ENCODE measurements at regions not wholly inside any gene's neighbourhood (a gene's known extent, or its start where the extent isn't known, plus 50 kb on each side); places are given as distances from the start of the nearest gene placed in this dataset.
"Not testable (repeated sequence)": the region's sequence is repeated elsewhere in the genome, so short reads cannot be mapped to it uniquely, and the experiment has no call there.

DNA sequence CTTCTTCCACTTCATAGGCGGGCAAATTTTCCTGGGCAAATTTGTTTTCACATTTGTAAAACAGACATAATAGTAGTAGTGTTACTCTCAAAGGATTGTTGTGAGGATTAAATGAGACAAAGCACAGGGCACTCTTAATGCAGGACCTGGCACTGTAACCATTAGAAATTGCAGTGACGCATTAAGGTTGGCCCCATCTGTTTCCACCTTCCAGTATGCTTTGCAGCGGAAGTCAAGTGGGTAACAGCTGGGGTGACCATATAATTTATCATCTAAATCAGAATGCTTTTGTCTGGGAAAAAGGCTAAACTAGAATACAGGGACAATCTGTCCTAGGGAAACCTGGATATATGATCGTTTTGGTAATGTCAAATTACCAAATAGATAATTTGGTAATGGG lies 132.5 kb upstream of the CACHD1 start:
- no peaks in the 10 kb centered on the region for H3K27me3 ChIP-seq (ENCODE audit: insufficient read depth, low read length)
- no peak overlapping the region for H3K27ac ChIP-seq (ENCODE audit: low read depth, low read length)
- 82% methylated on average over 4 of the region's 4 CpGs for WGBS
- H3K9me3 ChIP-seq (ENCODE audit: insufficient read depth, low read depth, low read length) = no peaks in the 10 kb centered on the region
- no peak overlapping the region for H3K4me3 ChIP-seq (ENCODE audit: low read length)
- no peaks in the 10 kb centered on the region for H3K36me3 ChIP-seq (ENCODE audit: insufficient read depth, low read length)
- H3K9ac ChIP-seq (ENCODE audit: low read depth, low read length) = no peak overlapping the region
- no peaks in the 10 kb centered on the region for H3K4me1 ChIP-seq (ENCODE audit: insufficient read depth, low read length)

DNA sequence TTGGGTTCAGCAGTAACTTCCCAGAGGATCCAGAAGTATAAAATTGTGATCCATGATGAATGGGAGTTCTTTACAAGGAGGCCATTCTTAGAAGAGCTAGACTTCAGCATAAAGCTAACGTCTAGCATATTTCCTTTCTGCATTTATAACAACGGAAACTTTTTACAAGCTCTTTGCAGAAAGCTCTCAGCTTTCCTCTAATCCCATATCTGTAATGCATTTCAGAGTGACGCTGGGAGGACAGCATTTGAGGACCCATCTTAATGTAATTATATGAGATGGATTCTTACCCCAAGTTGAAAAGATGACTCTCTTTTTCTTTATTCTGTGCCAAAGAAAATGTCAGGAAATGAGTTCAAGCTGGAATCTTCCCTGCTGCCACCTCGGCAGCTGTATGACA lies 132.0 kb upstream of the CACHD1 start:
- no peak overlapping the region for H3K9ac ChIP-seq (ENCODE audit: low read depth, low read length)
- WGBS = 95% methylated on average over 4 of the region's 4 CpGs
- H3K27ac ChIP-seq (ENCODE audit: low read depth, low read length) = no peak overlapping the region
- H3K4me3 ChIP-seq (ENCODE audit: low read length) = no peak overlapping the region
- no peaks in the 10 kb centered on the region for H3K9me3 ChIP-seq (ENCODE audit: insufficient read depth, low read depth, low read length)
- H3K36me3 ChIP-seq (ENCODE audit: insufficient read depth, low read length) = no peaks in the 10 kb centered on the region
- peaks cover 1% of the 10 kb centered on the region; the same call in 1 of the 2 replicates for H3K4me1 ChIP-seq (ENCODE audit: insufficient read depth, low read length)
- no peaks in the 10 kb centered on the region for H3K27me3 ChIP-seq (ENCODE audit: insufficient read depth, low read length)

DNA sequence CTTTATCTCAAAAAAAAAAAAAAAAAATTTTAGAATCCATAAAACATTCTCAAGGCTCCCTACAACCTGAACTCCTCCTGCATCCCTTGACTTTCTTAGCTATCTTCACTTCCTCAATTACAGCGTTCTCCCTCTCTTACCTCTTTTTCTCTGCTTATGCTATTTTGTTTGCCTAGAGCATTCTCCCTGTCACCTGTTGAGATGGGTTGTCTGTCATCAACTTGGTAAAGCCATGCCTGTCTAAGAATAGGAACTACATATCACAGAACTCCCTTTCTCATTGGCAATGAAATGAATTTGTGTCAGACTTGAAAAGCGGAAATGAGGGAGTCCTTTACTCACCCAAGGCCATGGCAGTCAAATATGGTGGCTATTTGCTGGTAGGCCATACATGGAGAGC lies 129.6 kb upstream of the CACHD1 start:
- Histone ChIP-seq H3K4me3 (ENCODE audit: low read length) (no peak overlapping the region), H3K4me1 (ENCODE audit: insufficient read depth, low read length) (peaks cover 13% of the 10 kb centered on the region; the same call in 1 of the 2 replicates), H3K36me3 (ENCODE audit: insufficient read depth, low read length) (no peaks in the 10 kb centered on the region), H3K27ac (ENCODE audit: low read depth, low read length) (no peak overlapping the region), H3K27me3 (ENCODE audit: insufficient read depth, low read length) (no peaks in the 10 kb centered on the region), H3K9me3 (ENCODE audit: insufficient read depth, low read depth, low read length) (no peaks in the 10 kb centered on the region), H3K9ac (ENCODE audit: low read depth, low read length) (no peak overlapping the region)
- WGBS = 92% methylated on average over 2 of the region's 2 CpGs

DNA sequence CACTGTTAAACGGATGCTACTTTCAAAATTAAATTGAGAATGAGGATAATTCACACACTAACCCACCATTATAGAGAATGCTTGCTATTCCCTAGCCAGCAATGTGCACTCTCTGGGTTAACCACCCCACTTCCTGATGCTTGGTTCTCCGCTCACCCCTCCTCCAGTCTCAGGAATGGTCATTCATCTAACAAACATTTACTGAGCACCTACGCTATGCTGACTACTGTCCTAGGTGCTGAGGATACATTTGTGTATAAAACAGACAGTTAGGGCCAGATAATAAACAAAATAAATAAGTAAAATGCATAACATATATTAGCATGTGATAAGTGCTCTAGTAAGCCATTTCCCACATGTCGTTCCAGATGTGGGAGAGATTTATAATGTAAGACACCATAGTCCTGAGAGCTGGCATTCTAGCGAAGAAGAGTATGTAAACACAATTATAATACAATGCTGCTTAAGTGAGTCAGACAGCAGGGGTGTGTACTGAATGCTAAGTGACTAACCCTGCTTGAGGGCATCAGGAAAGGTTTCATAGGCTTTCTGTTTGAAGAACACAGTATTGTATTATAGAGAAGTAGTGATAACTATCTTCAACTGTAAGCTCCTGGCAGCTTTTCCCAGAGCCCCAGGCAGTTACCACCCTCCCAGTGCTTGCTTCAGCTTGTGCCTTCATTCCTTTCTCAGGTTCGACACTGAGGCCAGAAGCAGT lies 126.7 kb upstream of the CACHD1 start:
- H3K9me3 ChIP-seq (ENCODE audit: insufficient read depth, low read depth, low read length) = no peaks in the 10 kb centered on the region
- no peak overlapping the region; the same call in 1 of the 2 replicates for H3K27ac ChIP-seq (ENCODE audit: low read depth, low read length)
- peaks cover 13% of the 10 kb centered on the region; the same call in 1 of the 2 replicates for H3K4me1 ChIP-seq (ENCODE audit: insufficient read depth, low read length)
- H3K27me3 ChIP-seq (ENCODE audit: insufficient read depth, low read length) = no peaks in the 10 kb centered on the region
- H3K9ac ChIP-seq (ENCODE audit: low read depth, low read length) = no peak overlapping the region
- WGBS = 79% methylated on average over 5 of the region's 6 CpGs
- no peak overlapping the region for H3K4me3 ChIP-seq (ENCODE audit: low read length)
- H3K36me3 ChIP-seq (ENCODE audit: insufficient read depth, low read length) = no peaks in the 10 kb centered on the region

DNA sequence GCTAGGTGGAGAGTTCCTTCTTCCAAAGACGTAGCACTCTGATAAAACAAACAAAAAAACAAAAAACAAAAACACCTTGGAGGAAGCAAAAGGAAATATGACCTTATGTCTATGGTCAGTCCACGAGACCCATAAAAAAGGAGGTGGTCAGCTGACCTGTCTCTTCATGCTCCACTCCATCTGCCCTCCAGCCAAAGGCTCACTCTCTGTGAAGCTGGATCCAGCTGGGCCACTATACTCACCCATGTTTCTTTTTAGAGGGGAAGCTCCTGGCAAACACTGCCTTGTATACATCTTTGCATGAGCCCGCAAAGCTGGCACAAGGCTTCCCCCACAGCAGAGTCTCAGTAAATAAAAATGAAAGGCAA lies 126.1 kb upstream of the CACHD1 start:
- 78% methylated on average over 3 of the region's 3 CpGs for WGBS
- Histone ChIP-seq H3K27ac (ENCODE audit: low read depth, low read length) (peak overlapping the region; percentile 41; the same call in 1 of the 2 replicates), H3K4me3 (ENCODE audit: low read length) (no peak overlapping the region), H3K27me3 (ENCODE audit: insufficient read depth, low read length) (no peaks in the 10 kb centered on the region), H3K9ac (ENCODE audit: low read depth, low read length) (no peak overlapping the region), H3K36me3 (ENCODE audit: insufficient read depth, low read length) (no peaks in the 10 kb centered on the region), H3K4me1 (ENCODE audit: insufficient read depth, low read length) (peaks cover 13% of the 10 kb centered on the region; the same call in 1 of the 2 replicates), H3K9me3 (ENCODE audit: insufficient read depth, low read depth, low read length) (no peaks in the 10 kb centered on the region)

DNA sequence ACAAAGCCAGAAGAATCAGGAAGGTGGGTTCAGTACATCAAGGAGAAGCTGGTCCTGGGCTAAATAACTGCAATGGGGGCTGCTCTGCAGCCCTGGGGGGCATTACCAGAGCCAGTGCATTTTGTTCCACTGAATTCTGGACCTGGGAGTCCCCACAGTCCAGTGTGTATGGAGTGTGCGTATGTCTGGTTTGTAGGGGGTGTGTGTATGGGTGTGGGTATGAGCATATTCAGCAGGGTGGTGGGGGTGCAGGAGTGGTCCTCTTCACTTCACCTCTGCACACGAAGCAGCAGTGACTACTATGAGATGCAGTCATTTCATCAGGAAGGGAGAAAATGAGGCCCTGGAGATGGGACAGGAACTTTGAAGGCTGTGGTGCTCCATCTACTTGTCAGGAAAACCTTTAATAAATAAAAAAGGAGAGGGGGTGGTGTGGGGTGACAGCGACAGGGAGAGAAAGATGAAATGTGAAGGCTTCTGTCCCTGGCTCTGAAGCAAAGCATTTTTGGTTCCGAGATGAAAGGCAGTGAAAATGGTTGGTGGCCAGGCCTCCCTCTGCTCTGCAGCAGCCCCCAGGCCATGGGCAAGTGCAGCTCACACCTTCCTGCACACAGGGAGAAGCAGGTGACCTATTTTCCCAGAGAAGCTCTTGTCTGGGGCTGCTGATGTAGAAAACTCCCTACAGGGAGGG lies 121.5 kb upstream of the CACHD1 start:
- H3K4me3 ChIP-seq (ENCODE audit: low read length) = no peak overlapping the region
- no peaks in the 10 kb centered on the region for H3K27me3 ChIP-seq (ENCODE audit: insufficient read depth, low read length)
- no peaks in the 10 kb centered on the region for H3K36me3 ChIP-seq (ENCODE audit: insufficient read depth, low read length)
- H3K4me1 ChIP-seq (ENCODE audit: insufficient read depth, low read length) = peaks cover 7% of the 10 kb centered on the region; the same call in 1 of the 2 replicates
- no peak overlapping the region for H3K27ac ChIP-seq (ENCODE audit: low read depth, low read length)
- no peaks in the 10 kb centered on the region for H3K9me3 ChIP-seq (ENCODE audit: insufficient read depth, low read depth, low read length)
- 87% methylated on average over 4 of the region's 4 CpGs for WGBS
- no peak overlapping the region for H3K9ac ChIP-seq (ENCODE audit: low read depth, low read length)

DNA sequence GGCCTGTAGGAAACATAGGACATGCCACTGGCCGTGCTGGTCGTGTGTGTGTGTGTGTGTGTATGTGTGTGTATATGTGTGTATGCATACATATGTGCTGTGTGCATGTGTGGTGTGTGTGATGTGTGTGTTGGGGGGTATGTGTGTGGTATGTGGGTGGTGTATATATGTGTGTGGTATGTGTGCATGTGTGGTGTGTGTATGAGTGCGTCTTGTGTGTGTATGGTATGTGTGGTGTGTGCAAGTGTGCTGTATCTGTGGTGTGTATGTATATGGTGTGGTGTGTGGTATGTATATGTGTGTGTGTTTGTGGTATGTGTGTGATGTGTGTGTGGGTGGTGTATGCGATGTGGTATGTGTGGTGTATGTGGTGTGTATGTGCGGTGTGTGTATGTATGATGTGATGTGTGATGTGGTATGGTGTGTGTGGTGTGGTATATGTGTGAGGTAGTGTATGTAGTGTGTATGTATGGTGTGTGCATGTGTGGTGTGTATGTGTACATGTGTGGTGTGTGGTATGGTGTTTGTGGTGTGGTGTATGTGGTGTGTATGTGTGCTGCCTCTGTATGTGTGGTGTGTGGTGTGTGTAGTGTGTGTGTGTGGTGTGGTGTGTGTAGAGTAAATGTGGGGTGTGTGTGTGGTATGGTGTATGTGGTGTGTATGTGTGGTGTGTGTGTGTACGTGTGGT lies 120.8 kb upstream of the CACHD1 start:
- H3K9ac ChIP-seq (ENCODE audit: low read depth, low read length) = no peak overlapping the region
- WGBS = 88% methylated on average over 6 of the region's 6 CpGs
- peaks cover under 1% of the 10 kb centered on the region; the same call in 1 of the 2 replicates for H3K4me1 ChIP-seq (ENCODE audit: insufficient read depth, low read length)
- H3K27me3 ChIP-seq (ENCODE audit: insufficient read depth, low read length) = peaks cover 4% of the 10 kb centered on the region
- no peaks in the 10 kb centered on the region for H3K9me3 ChIP-seq (ENCODE audit: insufficient read depth, low read depth, low read length)
- no peaks in the 10 kb centered on the region for H3K36me3 ChIP-seq (ENCODE audit: insufficient read depth, low read length)
- no peak overlapping the region for H3K27ac ChIP-seq (ENCODE audit: low read depth, low read length)
- no peak overlapping the region for H3K4me3 ChIP-seq (ENCODE audit: low read length)

DNA sequence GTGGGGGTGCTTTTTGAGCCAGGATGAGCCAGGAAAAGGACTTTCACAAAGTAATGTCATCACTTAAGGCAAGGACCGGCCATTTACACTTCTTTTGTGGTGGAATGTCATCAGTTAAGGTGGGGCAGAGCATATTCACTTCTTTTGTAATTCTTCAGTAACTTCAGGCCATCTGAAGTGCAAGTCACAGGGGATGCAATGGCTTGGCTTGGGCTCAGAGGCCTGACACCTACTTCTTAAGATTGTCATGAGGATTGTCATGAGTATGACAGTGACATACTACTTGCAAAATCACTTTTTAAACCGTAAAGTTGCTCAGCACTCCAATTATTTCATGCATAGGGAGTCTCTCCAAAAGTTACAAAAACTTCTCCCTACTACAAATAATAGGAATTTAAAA lies 114.4 kb upstream of the CACHD1 start:
- Histone ChIP-seq H3K4me1 (ENCODE audit: insufficient read depth, low read length) (peaks cover 34% of the 10 kb centered on the region), H3K27me3 (ENCODE audit: insufficient read depth, low read length) (peaks cover 34% of the 10 kb centered on the region)
- 3% methylated on average over 2 of the region's 2 CpGs for WGBS
- H3K9me3 ChIP-seq (ENCODE audit: insufficient read depth, low read depth, low read length); H3K27ac ChIP-seq (ENCODE audit: low read depth, low read length); H3K4me3 ChIP-seq (ENCODE audit: low read length); H3K36me3 ChIP-seq (ENCODE audit: insufficient read depth, low read length); H3K9ac ChIP-seq (ENCODE audit: low read depth, low read length): not testable (repeated sequence)

DNA sequence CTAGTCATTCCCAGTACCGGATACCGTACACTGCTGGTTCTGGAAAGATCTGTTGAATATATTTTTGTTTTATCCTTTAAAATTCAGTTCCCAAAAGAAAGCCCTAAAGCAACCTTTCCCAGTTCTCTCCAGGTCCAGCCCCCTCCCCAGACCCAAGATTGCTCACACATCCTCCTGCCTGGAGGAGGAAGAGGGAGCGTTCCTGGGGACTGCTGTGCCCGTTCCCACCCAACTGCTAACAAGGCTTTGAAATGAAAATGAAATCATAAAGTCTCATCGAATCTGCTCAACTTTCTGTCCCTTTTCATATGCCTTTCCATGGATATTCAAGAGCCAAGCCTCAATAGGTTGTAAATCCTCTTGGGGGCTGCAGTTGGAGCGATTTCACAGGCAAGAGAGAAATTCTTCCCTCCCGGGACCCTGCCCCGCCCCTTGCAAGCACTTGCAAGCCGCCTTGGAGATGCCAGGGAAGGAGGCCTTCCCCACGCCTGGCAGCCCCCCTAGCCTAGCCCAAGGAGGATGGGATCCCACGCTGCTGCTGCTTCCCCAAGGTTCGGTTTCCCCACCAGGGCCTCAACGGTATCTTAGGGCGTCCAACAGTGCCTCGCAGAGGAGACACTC lies 113.2 kb upstream of the CACHD1 start:
- Histone ChIP-seq H3K4me1 (ENCODE audit: insufficient read depth, low read length) (peaks cover 34% of the 10 kb centered on the region), H3K9ac (ENCODE audit: low read depth, low read length) (no peak overlapping the region), H3K4me3 (ENCODE audit: low read length) (peak overlapping the region; percentile 50), H3K36me3 (ENCODE audit: insufficient read depth, low read length) (no peaks in the 10 kb centered on the region), H3K27ac (ENCODE audit: low read depth, low read length) (peak overlapping the region; percentile 19; the same call in 1 of the 2 replicates), H3K27me3 (ENCODE audit: insufficient read depth, low read length) (peaks cover 34% of the 10 kb centered on the region), H3K9me3 (ENCODE audit: insufficient read depth, low read depth, low read length) (no peaks in the 10 kb centered on the region)
- 4% methylated on average over 13 of the region's 15 CpGs for WGBS

DNA sequence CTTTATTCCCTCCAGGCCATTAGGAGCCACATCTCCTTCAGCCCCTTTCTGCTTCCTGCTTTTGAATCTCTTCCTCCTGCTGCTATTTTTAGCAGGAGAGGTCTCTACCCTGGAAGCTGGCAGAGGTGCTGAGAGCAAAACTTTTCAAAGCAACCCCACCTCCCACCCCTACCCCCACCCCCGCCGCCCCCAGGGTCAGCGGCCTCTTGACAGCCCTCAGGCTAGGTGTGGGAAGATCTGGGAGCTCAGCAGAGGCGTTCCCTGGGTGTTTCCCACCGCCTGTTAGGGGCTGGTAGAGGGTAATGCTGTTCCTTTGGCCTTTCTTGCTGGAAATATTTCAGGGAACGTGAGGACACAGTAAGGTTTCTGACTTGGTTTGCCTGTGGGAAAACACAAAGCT lies 112.5 kb upstream of the CACHD1 start:
- Histone ChIP-seq H3K27me3 (ENCODE audit: insufficient read depth, low read length) (peaks cover 34% of the 10 kb centered on the region), H3K9me3 (ENCODE audit: insufficient read depth, low read depth, low read length) (no peaks in the 10 kb centered on the region), H3K36me3 (ENCODE audit: insufficient read depth, low read length) (no peaks in the 10 kb centered on the region), H3K4me1 (ENCODE audit: insufficient read depth, low read length) (peaks cover 34% of the 10 kb centered on the region), H3K9ac (ENCODE audit: low read depth, low read length) (no peak overlapping the region), H3K4me3 (ENCODE audit: low read length) (peak overlapping the region; percentile 50), H3K27ac (ENCODE audit: low read depth, low read length) (no peak overlapping the region)
- 4% methylated on average over 3 of the region's 6 CpGs for WGBS

DNA sequence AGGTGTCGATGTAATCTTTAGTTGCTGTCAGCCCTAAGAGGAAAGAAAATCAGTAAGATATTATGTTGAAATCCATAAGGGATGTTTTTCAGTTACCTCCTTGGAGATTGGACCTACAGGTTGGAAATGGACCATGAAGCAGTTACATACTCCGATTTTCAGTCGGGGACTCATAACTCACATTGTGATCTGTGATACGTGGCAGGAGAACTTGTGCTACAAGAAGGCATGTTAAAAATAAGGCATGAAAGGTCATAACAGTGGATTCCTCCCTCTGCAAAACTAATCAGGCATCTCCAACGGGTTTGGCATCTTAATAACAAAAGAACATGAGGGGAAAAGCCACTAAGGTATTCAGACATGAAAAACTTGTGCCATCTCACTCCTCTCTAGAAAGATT lies 111.2 kb upstream of the CACHD1 start:
- Histone ChIP-seq H3K27ac (ENCODE audit: low read depth, low read length) (no peak overlapping the region), H3K27me3 (ENCODE audit: insufficient read depth, low read length) (peaks cover 34% of the 10 kb centered on the region), H3K36me3 (ENCODE audit: insufficient read depth, low read length) (no peaks in the 10 kb centered on the region), H3K4me3 (ENCODE audit: low read length) (no peak overlapping the region), H3K9me3 (ENCODE audit: insufficient read depth, low read depth, low read length) (no peaks in the 10 kb centered on the region), H3K4me1 (ENCODE audit: insufficient read depth, low read length) (peaks cover 34% of the 10 kb centered on the region), H3K9ac (ENCODE audit: low read depth, low read length) (no peak overlapping the region)
- WGBS = 63% methylated on average over 5 of the region's 5 CpGs
